IMR-90 (cell line): ENCODE measurements at regions not wholly inside any gene's neighbourhood (a gene's known extent, or its start where the extent isn't known, plus 50 kb on each side); places are given as distances from the start of the nearest gene placed in this dataset.

Source experiments
- ATAC-seq: fragments of 200-7000 bp; cut with Tn5 transposase; 2 replicates; pipeline ENCODE4 v1.9.1; 2020; ENCODE audit warnings: low read depth, mild to moderate bottlenecking, moderate library complexity
- BruUV-seq: library from RNA; stranded (reverse); fragments of 400-500 nt; replicated peaks from 2 replicates; lab custom pipeline; 2021; lab: Mats Ljungman, UMichigan
- CTCF ChIA-PET: fragments of 300-600 bp; formaldehyde crosslinking; extraction: SDS; loops from one replicate; lab custom pipeline; 2021; ENCODE audit warnings: antibody characterized with exemption; lab: Yijun Ruan, JAX
- POLR2A ChIA-PET: fragments of 300-600 bp; sonication (Branson Sonifier 250); formaldehyde crosslinking; loops from one replicate; lab custom pipeline; 2022; ENCODE audit warnings: antibody characterized with exemption; ENCODE audit not compliant: unreplicated experiment; lab: Charles Lee
- DNase-seq: peaks from one replicate; pipeline ENCODE4 v3.0.0; 2013
- H2AFZ ChIP-seq: replicated peaks from 2 replicates; pipeline ENCODE3; 2013; ENCODE audit warnings: low read length, mild to moderate bottlenecking; ENCODE audit not compliant: poor library complexity
- H2AK5ac ChIP-seq: 2 replicates; pipeline ENCODE4 v1.6.1; 2013; ENCODE audit warnings: low read depth, low read length, inconsistent platforms
- H2AK9ac ChIP-seq: replicated peaks from 2 replicates; pipeline ENCODE3; 2013; ENCODE audit warnings: mild to moderate bottlenecking, low read depth, low read length, moderate library complexity; ENCODE audit not compliant: poor library complexity
- H2BK120ac ChIP-seq: 2 replicates; pipeline ENCODE4 v1.6.1; 2013; ENCODE audit warnings: low read depth, low read length, inconsistent platforms
- H2BK15ac ChIP-seq: 3 replicates; pipeline ENCODE4 v1.6.1; 2013; ENCODE audit warnings: low read depth, low read length, inconsistent platforms
- H2BK20ac ChIP-seq: 2 replicates; pipeline ENCODE4 v1.6.1; 2013; ENCODE audit warnings: low read depth, mild to moderate bottlenecking, inconsistent platforms, low read length, moderate library complexity
- H2BK5ac ChIP-seq: 2 replicates; pipeline ENCODE4 v1.6.1; 2013; ENCODE audit warnings: mild to moderate bottlenecking, low read depth, low read length, inconsistent platforms; ENCODE audit not compliant: poor library complexity, severe bottlenecking
- H3K14ac ChIP-seq: replicated peaks from 2 replicates; pipeline ENCODE4 v1.6.1; 2013; ENCODE audit warnings: low read depth, low read length, inconsistent platforms
- H3K18ac ChIP-seq: 2 replicates; pipeline ENCODE4 v1.6.1; 2013; ENCODE audit warnings: low read depth, low read length, control low read depth
- H3K23ac ChIP-seq: 2 replicates; pipeline ENCODE4 v1.6.1; 2013; ENCODE audit warnings: low read depth, low read length, inconsistent platforms
- H3K27ac ChIP-seq: 2 replicates; pipeline ENCODE4 v1.5.1; 2013; ENCODE audit warnings: mild to moderate bottlenecking, control low read depth, low read length; ENCODE audit not compliant: insufficient read depth
- H3K27me3 ChIP-seq: 2 replicates; pipeline ENCODE4 v1.6.1; 2013; ENCODE audit warnings: low read length; ENCODE audit not compliant: control insufficient read depth, insufficient read depth
- H3K36me3 ChIP-seq: 2 replicates; pipeline ENCODE4 v1.6.1; 2013; ENCODE audit warnings: low read length, mixed read lengths; ENCODE audit not compliant: control insufficient read depth, insufficient read depth
- H3K4ac ChIP-seq: 2 replicates; pipeline ENCODE4 v1.6.1; 2013; ENCODE audit warnings: low read depth, low read length, inconsistent platforms
- H3K4me1 ChIP-seq: 2 replicates; pipeline ENCODE4 v1.6.1; 2013; ENCODE audit warnings: low read length, mixed read lengths; ENCODE audit not compliant: control insufficient read depth, insufficient read depth
- H3K4me2 ChIP-seq: 2 replicates; pipeline ENCODE4 v1.6.1; 2013; ENCODE audit warnings: low read depth, mild to moderate bottlenecking, control low read depth, low read length, moderate library complexity
- H3K4me3 ChIP-seq: 2 replicates; pipeline ENCODE4 v1.5.1; 2013; ENCODE audit warnings: low read depth, mild to moderate bottlenecking, control low read depth, low read length, moderate library complexity; ENCODE audit not compliant: insufficient read depth
- H3K56ac ChIP-seq: 2 replicates; pipeline ENCODE4 v1.6.1; 2013; ENCODE audit warnings: low read length, inconsistent platforms; ENCODE audit not compliant: insufficient read depth; ENCODE audit errors: extremely low read depth
- H3K79me1 ChIP-seq, 2 experiments: 2 replicates each; pipeline ENCODE4 v1.6.1; 2013; ENCODE audit warnings: low read length in 2 of 2, inconsistent platforms in 1 of 2, low read depth in 1 of 2
- H3K9ac ChIP-seq: 2 replicates; pipeline ENCODE4 v1.6.1; 2013; ENCODE audit warnings: low read depth, low read length, control low read depth
- H3K9me1 ChIP-seq: 2 replicates; pipeline ENCODE4 v1.6.1; 2013; ENCODE audit warnings: low read length, inconsistent platforms; ENCODE audit not compliant: insufficient read depth
- H3K9me3 ChIP-seq: 2 replicates; pipeline ENCODE4 v1.6.1; 2013; ENCODE audit warnings: low read length; ENCODE audit not compliant: control insufficient read depth, insufficient read depth
- H4K20me1 ChIP-seq: 2 replicates; pipeline ENCODE4 v1.6.1; 2013; ENCODE audit warnings: low read length, inconsistent platforms; ENCODE audit not compliant: insufficient read depth
- H4K5ac ChIP-seq: 2 replicates; pipeline ENCODE4 v1.6.1; 2013; ENCODE audit warnings: mild to moderate bottlenecking, low read depth, low read length, control low read depth
- H4K8ac ChIP-seq, 2 experiments: 2 replicates each; pipeline ENCODE4 v1.6.1; 2013; ENCODE audit warnings: low read depth in 2 of 2, low read length in 2 of 2, control low read depth in 1 of 2, inconsistent platforms in 1 of 2
- H4K91ac ChIP-seq: 2 replicates; pipeline ENCODE4 v1.6.1; 2013; ENCODE audit warnings: low read depth, low read length, inconsistent platforms; ENCODE audit not compliant: insufficient read depth
- BHLHE40 ChIP-seq: fragments of 150-350 bp; IDR thresholded peaks from 2 replicates; pipeline ENCODE4 v1.6.1; 2016; ENCODE audit warnings: mild to moderate bottlenecking, low read depth, low read length
- CEBPB ChIP-seq: IDR thresholded peaks from 2 replicates; pipeline ENCODE4 v1.6.1; 2012; ENCODE audit warnings: low read depth, low read length, improper control_type of control experiment
- CHD1 ChIP-seq: IDR thresholded peaks from 2 replicates; pipeline ENCODE4 v1.6.1; 2012; ENCODE audit warnings: low read depth, low read length, improper control_type of control experiment
- CTCF ChIP-seq: conservative IDR thresholded peaks from 2 replicates; pipeline ENCODE4 v1.5.1; 2012; ENCODE audit warnings: mild to moderate bottlenecking, low read depth, low read length, improper control_type of control experiment
- ELK1 ChIP-seq: fragments of 150-350 bp; IDR thresholded peaks from 2 replicates; pipeline ENCODE4 v1.6.1; 2016; ENCODE audit warnings: low read depth, mild to moderate bottlenecking, low read length, moderate library complexity, borderline replicate concordance
- FOS ChIP-seq: fragments of 150-350 bp; IDR thresholded peaks from 2 replicates; pipeline ENCODE4 v1.6.1; 2016; ENCODE audit warnings: low read depth, low read length
- MAFK ChIP-seq: IDR thresholded peaks from 2 replicates; pipeline ENCODE4 v1.6.1; 2012; ENCODE audit warnings: low read depth, low read length, improper control_type of control experiment
- MAZ ChIP-seq: IDR thresholded peaks from 2 replicates; pipeline ENCODE4 v1.6.1; 2012; ENCODE audit warnings: low read depth, mild to moderate bottlenecking, low read length, improper control_type of control experiment, moderate library complexity, borderline replicate concordance
- MXI1 ChIP-seq: IDR thresholded peaks from 2 replicates; pipeline ENCODE4 v1.6.1; 2012; ENCODE audit warnings: low read depth, mild to moderate bottlenecking, low read length, moderate library complexity, borderline replicate concordance
- NFE2L2 ChIP-seq: fragments of 150-350 bp; IDR thresholded peaks from 2 replicates; pipeline ENCODE4 v1.6.1; 2016; ENCODE audit warnings: low read depth, mild to moderate bottlenecking, low read length
- RAD21 ChIP-seq: IDR thresholded peaks from 2 replicates; pipeline ENCODE4 v1.6.1; 2012; ENCODE audit warnings: low read length, improper control_type of control experiment
- RCOR1 ChIP-seq: IDR thresholded peaks from 2 replicates; pipeline ENCODE4 v1.6.1; 2012; ENCODE audit warnings: mild to moderate bottlenecking, low read length, improper control_type of control experiment; ENCODE audit not compliant: insufficient replicate concordance
- RFX5 ChIP-seq: IDR thresholded peaks from 2 replicates; pipeline ENCODE4 v1.8.0; 2012; ENCODE audit warnings: low read depth, mild to moderate bottlenecking, low read length, moderate library complexity
- SMC3 ChIP-seq: fragments of 150-350 bp; IDR thresholded peaks from 2 replicates; pipeline ENCODE4 v1.6.1; 2016; ENCODE audit warnings: low read depth, mild to moderate bottlenecking, antibody characterized with exemption, low read length, moderate library complexity
- WGBS, 2 experiments: methylation state at CpG; one replicate each; pipeline versions ENCODE4 v1.1.5 to v1.1.7; 2013; ENCODE audit warnings: missing lambda C conversion rate in 2 of 2; ENCODE audit not compliant: insufficient read length in 1 of 2; ENCODE audit errors: extremely low coverage in 2 of 2; 5-methylcytosine and 5-hydroxymethylcytosine counted together
- dilution Hi-C: fragments of 300-500 bp; cut with HindIII; formaldehyde crosslinking; loops from one replicate; pipeline ENCODE4 v1.14.3; 2018; ENCODE audit warnings: low sequenced_read_pairs; ENCODE audit not compliant: unreplicated experiment
- in situ Hi-C: fragments of 300-500 bp; cut with MboI; formaldehyde crosslinking; loops from 3 replicates; pipeline ENCODE4 v1.14.3; 2019; ENCODE audit warnings: low sequenced_read_pairs, inconsistent platforms, mixed read lengths
- intact Hi-C: fragments of 100-400 bp; cut with micrococcal nuclease; formaldehyde crosslinking; loops from 2 replicates; pipeline ENCODE4 v1.10.0; 2022

- H4K91ac ChIP-seq = no peak overlapping the region
- POLR2A ChIA-PET = no interaction called here
- H3K4me1 ChIP-seq = no peaks in the 10 kb centered on the region
- no peak overlapping the region for H2BK20ac ChIP-seq
- no peaks in the 10 kb centered on the region for H3K9me3 ChIP-seq
- H3K36me3 ChIP-seq = no peaks in the 10 kb centered on the region
- no peak overlapping the region for H3K4me3 ChIP-seq
- H3K4me2 ChIP-seq = no peak overlapping the region
- TF ChIP-seq MAZ (no peak), MXI1 (no peak), CEBPB (no peak), ELK1 (no peak), CTCF (no peak), CHD1 (no peak), SMC3 (no peak), BHLHE40 (no peak), MAFK (no peak), NFE2L2 (no peak), RCOR1 (no peak), RFX5 (no peak), RAD21 (no peak), FOS (no peak)
- no peak overlapping the region for H4K8ac ChIP-seq
- no peak overlapping the region for H2BK120ac ChIP-seq
- no peaks in the 10 kb centered on the region; the same call in 1 of the 2 replicates for H3K27me3 ChIP-seq
- H2BK15ac ChIP-seq = no peak overlapping the region
- ATAC-seq = no peak
- H4K20me1 ChIP-seq = no peaks in the 10 kb centered on the region
- dilution Hi-C loops (no loop called here), intact Hi-C loops (no loop called here), in situ Hi-C loops (no loop called here)
- H3K4ac ChIP-seq = no peak overlapping the region
- no peak for DNase-seq
- no peak overlapping the region for H3K56ac ChIP-seq
- no peak overlapping the region for H2AK5ac ChIP-seq
- no peaks in the 10 kb centered on the region for H3K79me1 ChIP-seq
- H3K9me1 ChIP-seq = no peaks in the 10 kb centered on the region; the same call in 1 of the 2 replicates
- no peak overlapping the region for H3K18ac ChIP-seq
- no peak overlapping the region for H2BK5ac ChIP-seq
- no peak overlapping the region for H3K14ac ChIP-seq
- H3K23ac ChIP-seq = no peak overlapping the region
- H2AK9ac ChIP-seq = no peak overlapping the region
- no TSS peak for BruUV-seq
- H3K9ac ChIP-seq = no peak overlapping the region
- no peak overlapping the region for H4K5ac ChIP-seq
- H2AFZ ChIP-seq = no peak overlapping the region
- CTCF ChIA-PET = no interaction called here
- no peak overlapping the region for H3K27ac ChIP-seq
- 40% methylated on average over 1 of the region's 2 CpGs; no CpG with 5 or more reads in 1 of the 2 experiments for WGBS, 2 experiments
Observed at GRCh38 chr6:154650351-154650750, 82.9 kb upstream of the SCAF8 start.
